Motor neuron (in vitro differentiated cells): ENCODE measurements at regions not wholly inside any gene's neighbourhood (a gene's known extent, or its start where the extent isn't known, plus 50 kb on each side); places are given as distances from the start of the nearest gene placed in this dataset.
A peak's percentile ranks its signal among the peaks of the same experiment; 100 is the strongest.

Experiments
- ATAC-seq, 8 experiments: fragments of 200-7000 bp; cut with Tn5 transposase; replicated peaks in 6 of 8; 2 replicates each; pipeline ENCODE4 v1.8.0; 2021; ENCODE audit warnings: mild to moderate bottlenecking in 8 of 8, moderate library complexity in 8 of 8
- H3K27ac ChIP-seq, 2 donors: fragments of 250-450 bp; sonication (Bioruptor Pico); 2 replicates each; pipeline ENCODE4 v1.9.0; 2021; ENCODE audit warnings: antibody characterized with exemption in 2 of 2, mild to moderate bottlenecking in 2 of 2, moderate library complexity in 1 of 2
- H3K4me1 ChIP-seq, 2 donors: fragments of 250-450 bp; sonication (Bioruptor Pico); replicated peaks in 1 of 2; 2 replicates each; pipeline ENCODE4 v1.6.1; 2021; ENCODE audit warnings: antibody characterized with exemption in 2 of 2, mild to moderate bottlenecking in 2 of 2, moderate library complexity in 1 of 2
- H3K4me3 ChIP-seq, 5 donors: fragments of 250-450 bp; sonication (Bioruptor Pico); 2 replicates each; pipeline ENCODE4 v1.9.0; 2021; ENCODE audit warnings: antibody characterized with exemption in 5 of 5, mild to moderate bottlenecking in 5 of 5, moderate library complexity in 4 of 5
- WGBS, 10 experiments: fragments of 450-650 bp; shearing (Covaris generic); methylation state at CpG; one replicate each; pipeline ENCODE4 v1.0.0; 2022; 5-methylcytosine and 5-hydroxymethylcytosine counted together
- in situ Hi-C, 9 experiments: fragments of 400-800 bp; cut with MboI; loops; one replicate each; pipeline ENCODE4 v1.15.0; 2021; ENCODE audit warnings: low sequenced_read_pairs in 9 of 9, low pct_unique_long_range_greater_than_20kb in 2 of 9; ENCODE audit not compliant: unreplicated experiment in 9 of 9

DNA sequence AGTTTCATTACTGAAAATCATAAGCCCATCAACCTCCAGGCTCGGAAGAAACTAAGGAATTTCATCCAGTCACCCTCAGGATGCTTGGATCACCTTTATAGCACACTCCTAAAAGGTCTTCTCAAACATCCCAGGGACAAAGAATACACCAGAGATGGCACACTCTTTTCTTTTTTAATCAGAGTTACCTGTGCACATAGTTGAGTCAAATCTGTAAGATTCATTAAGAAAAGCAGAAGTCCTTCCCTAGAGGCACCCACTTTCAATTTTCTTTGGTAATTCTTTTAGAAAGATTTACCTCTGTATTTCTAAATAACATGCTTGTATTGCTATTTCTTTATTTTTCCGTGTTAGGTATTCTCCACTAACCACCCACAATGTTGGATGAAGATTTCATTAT is 50.6 kb upstream of the IL6 start:
- Histone ChIP-seq H3K27ac (no peak overlapping the region), H3K4me3 (no peak overlapping the region), H3K4me1 (no peaks in the 10 kb centered on the region)
- 83 to 100% (median 100%) methylated on average over 1 to 2 of the region's 2 CpGs; no CpG with 5 or more reads in 2 of the 10 experiments for WGBS, 10 experiments
- no peak for ATAC-seq
- in situ Hi-C loops = no loop called here

- WGBS, 10 experiments = 67 to 100% (median 93%) methylated on average over 1 to 2 of the region's 2 CpGs; no CpG with 5 or more reads in 7 of the 10 experiments
- in situ Hi-C loops = no loop called here
- ATAC-seq = no peak
These were observed 51.1 kb upstream of the IL6 start for GRCh38 chr7:22675917-22676343.

GRCh38 chr7:22675421-22675820 is 51.6 kb upstream of the IL6 start:
- ATAC-seq = no peak
- WGBS, 10 experiments = 50 to 97% (median 87%) methylated on average over 1 to 5 of the region's 5 CpGs; no CpG with 5 or more reads in 3 of the 10 experiments
- no peak overlapping the region for H3K27ac ChIP-seq
- H3K4me3 ChIP-seq = no peak overlapping the region
- in situ Hi-C loops = no loop called here
- no peaks in the 10 kb centered on the region for H3K4me1 ChIP-seq

More at GRCh38 chr7:22675917-22676343, 51.1 kb upstream of the IL6 start:
- Histone ChIP-seq H3K4me1 (no peaks in the 10 kb centered on the region), H3K4me3 (no peak overlapping the region), H3K27ac (no peak overlapping the region)

- WGBS, 10 experiments = 43 to 83% (median 65%) methylated on average over 1 to 5 of the region's 6 CpGs
- Histone ChIP-seq H3K27ac (no peak overlapping the region), H3K4me3 (no peak overlapping the region), H3K4me1 (no peaks in the 10 kb centered on the region)
- ATAC-seq = peak in 1 of 8 experiments; percentile 98
- in situ Hi-C loops = no loop called here
These were observed 53.9 kb upstream of the IL6 start for GRCh38 chr7:22672846-22673680.

DNA sequence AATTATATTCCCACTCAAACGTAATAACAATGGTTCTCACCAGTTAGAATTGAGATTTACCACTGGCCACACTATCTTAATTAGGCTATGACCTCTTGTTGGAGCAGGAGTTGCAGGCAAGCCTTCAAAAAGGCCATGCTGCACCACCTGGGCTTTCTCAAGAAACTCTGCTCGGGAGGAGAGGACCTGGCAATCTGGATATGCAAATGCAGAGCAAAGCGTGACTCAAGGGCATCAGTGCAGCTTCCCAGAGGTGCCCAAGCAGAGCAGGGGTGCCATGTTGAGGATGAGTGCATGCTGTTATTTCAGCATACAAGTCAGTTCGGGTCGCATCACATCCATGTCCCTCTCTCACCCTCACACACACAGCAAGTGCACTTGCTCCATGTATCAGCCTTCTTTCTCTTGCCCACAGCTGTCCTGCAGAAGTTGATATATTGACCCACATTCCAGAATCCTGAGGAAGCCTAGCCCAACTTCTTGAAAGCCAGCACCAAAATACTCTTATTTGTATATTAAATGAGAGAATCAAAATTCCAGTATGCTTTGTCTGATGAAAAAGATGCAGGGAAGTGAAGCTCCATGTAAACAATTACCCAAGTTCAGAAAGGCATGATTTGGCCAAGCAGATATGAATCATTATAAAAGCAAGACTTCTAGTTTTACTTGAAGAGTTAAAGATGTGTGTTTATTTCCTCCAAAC is 55.7 kb upstream of the IL6 start:
- WGBS, 10 experiments = 29 to 100% (median 67%) methylated on average over 1 to 4 of the region's 5 CpGs; no CpG with 5 or more reads in 1 of the 10 experiments
- H3K27ac ChIP-seq = no peak overlapping the region
- ATAC-seq = no peak
- H3K4me3 ChIP-seq = no peak overlapping the region
- in situ Hi-C loops = no loop called here
- H3K4me1 ChIP-seq = no peaks in the 10 kb centered on the region

GRCh38 chr7:22670422-22670815 is 56.6 kb upstream of the IL6 start:
- H3K27ac ChIP-seq = no peak overlapping the region
- no peak for ATAC-seq
- H3K4me3 ChIP-seq = no peak overlapping the region
- in situ Hi-C loops = no loop called here
- no peaks in the 10 kb centered on the region for H3K4me1 ChIP-seq
- WGBS, 10 experiments = 0 to 100% (median 63%) methylated on average over 1 of the region's 1 CpG; no CpG with 5 or more reads in 3 of the 10 experiments

GRCh38 chr7:22669692-22670421 is 57.1 kb upstream of the IL6 start:
- H3K4me3 ChIP-seq = no peak overlapping the region
- in situ Hi-C loops = no loop called here
- 49 to 100% (median 81%) methylated on average over 1 to 5 of the region's 5 CpGs for WGBS, 10 experiments
- no peak for ATAC-seq
- H3K4me1 ChIP-seq = no peaks in the 10 kb centered on the region
- no peak overlapping the region for H3K27ac ChIP-seq

DNA sequence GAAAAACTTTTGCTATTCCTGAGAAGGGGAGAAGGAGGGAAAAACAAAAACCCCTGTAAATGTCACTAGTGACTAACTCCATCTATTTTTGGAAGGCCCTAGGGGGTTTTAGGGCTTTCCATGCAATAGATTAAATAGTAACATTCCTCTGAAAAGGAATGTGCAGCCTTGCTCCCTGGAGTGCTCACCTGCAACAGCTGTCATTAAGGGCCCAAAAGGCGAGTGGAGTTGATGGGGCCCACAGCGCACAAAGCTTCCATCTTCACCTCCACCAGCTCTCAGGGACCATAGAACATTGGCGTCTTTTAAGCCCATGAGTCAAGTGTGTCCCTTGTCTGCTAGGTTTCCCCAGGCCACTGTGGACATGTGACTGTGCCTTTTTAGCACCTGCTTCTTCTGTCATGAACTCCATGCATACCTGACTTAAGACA is 58.0 kb upstream of the IL6 start:
- in situ Hi-C loops = no loop called here
- Histone ChIP-seq H3K4me1 (no peaks in the 10 kb centered on the region), H3K27ac (no peak overlapping the region), H3K4me3 (no peak overlapping the region)
- no peak for ATAC-seq
- 74 to 100% (median 100%) methylated on average over 1 to 3 of the region's 3 CpGs; no CpG with 5 or more reads in 5 of the 10 experiments for WGBS, 10 experiments

GRCh38 chr7:22667562-22668239 is 59.3 kb upstream of the IL6 start:
- Histone ChIP-seq H3K4me3 (no peak overlapping the region), H3K27ac (no peak overlapping the region), H3K4me1 (no peaks in the 10 kb centered on the region)
- no peak for ATAC-seq
- 0 to 100% (median 80%) methylated on average over 1 to 2 of the region's 2 CpGs; no CpG with 5 or more reads in 1 of the 10 experiments for WGBS, 10 experiments
- in situ Hi-C loops = no loop called here

GRCh38 chr7:22667187-22667561 is 59.8 kb upstream of the IL6 start:
- Histone ChIP-seq H3K4me3 (no peak overlapping the region), H3K27ac (no peak overlapping the region), H3K4me1 (peaks cover 0 to 3% of the 10 kb centered on the region in 2 donors)
- 89 to 100% (median 91%) methylated on average over 1 to 10 of the region's 13 CpGs; no CpG with 5 or more reads in 3 of the 10 experiments for WGBS, 10 experiments
- in situ Hi-C loops = no loop called here
- no peak for ATAC-seq

- 83 to 100% (median 94%) methylated on average over 1 of the region's 1 CpG; no CpG with 5 or more reads in 2 of the 10 experiments for WGBS, 10 experiments
- Histone ChIP-seq H3K27ac (no peak overlapping the region), H3K4me1 (peaks cover 0 to 3% of the 10 kb centered on the region in 2 donors), H3K4me3 (no peak overlapping the region)
- in situ Hi-C loops = no loop called here
- ATAC-seq = no peak
These were observed 60.3 kb upstream of the IL6 start for GRCh38 chr7:22666732-22667131.

DNA sequence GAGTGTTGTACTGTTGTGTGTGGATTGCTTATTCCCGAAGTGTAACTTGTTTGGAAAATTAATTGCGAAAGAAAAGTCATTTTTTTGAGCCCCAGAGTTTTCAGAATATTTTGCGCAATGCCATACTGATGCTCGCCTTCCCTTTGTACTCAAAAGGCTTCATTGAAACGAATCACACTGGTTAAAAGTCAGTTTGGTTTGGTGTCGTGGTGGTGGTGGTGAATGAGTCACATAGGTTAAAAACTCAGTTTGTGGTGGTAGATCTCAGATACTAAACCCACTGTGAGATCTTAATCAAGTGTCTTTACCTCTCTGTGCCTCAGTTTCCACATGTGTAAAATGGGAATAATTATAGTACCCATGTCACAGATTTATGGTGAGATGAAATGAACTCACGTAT is 61.1 kb upstream of the IL6 start:
- WGBS, 10 experiments = 53 to 100% (median 97%) methylated on average over 1 to 7 of the region's 7 CpGs; no CpG with 5 or more reads in 3 of the 10 experiments
- no peak overlapping the region for H3K4me3 ChIP-seq
- in situ Hi-C loops = no loop called here
- H3K27ac ChIP-seq = no peak overlapping the region
- no peak for ATAC-seq
- H3K4me1 ChIP-seq = peaks cover 0 to 3% of the 10 kb centered on the region in 2 donors
